ENCODE measurements at regions not wholly inside any gene's neighbourhood (a gene's known extent, or its start where the extent isn't known, plus 50 kb on each side); places are given as distances from the start of the nearest gene placed in this dataset.

DNA sequence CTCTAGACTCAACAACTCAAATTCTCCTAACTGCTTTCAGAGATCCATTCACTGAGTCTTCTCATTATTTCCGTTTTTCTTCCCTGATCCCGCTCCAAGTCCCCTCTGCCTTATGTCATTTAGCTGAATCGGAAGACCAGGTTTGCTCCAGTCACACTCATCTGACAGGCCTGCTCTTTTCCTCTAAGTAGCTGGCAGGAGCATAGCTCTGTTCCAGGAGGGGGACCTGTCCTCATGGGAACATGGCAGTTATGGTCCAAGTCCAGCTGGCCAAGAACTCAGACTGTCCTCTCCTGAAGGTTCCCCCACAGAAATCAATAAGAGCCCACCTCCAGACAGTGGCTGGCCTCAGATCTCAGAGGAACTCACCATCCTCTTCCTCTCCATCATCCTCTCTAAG, 130.9 kb upstream of the SERP2 start:
- H3K4me3 Mint-ChIP-seq: no peak overlapping the region
- POLR2A ChIA-PET: no interaction called here
- DNase-seq: no peak
- H3K36me3 Mint-ChIP-seq (ENCODE audit: low read depth): no peaks in the 10 kb centered on the region
- no peaks in the 10 kb centered on the region for H3K9me3 Mint-ChIP-seq
- H3K27me3 Mint-ChIP-seq: peaks cover 37% of the 10 kb centered on the region
- CTCF ChIA-PET: no interaction called here
- H3K4me1 Mint-ChIP-seq: peaks cover 7% of the 10 kb centered on the region
- no peak overlapping the region for H3K27ac Mint-ChIP-seq

GRCh38 chr13:44243198-44243857, 130.3 kb upstream of the SERP2 start:
- Mint-ChIP-seq H3K27me3 (peaks cover 34% of the 10 kb centered on the region), H3K27ac (no peak overlapping the region), H3K4me3 (no peak overlapping the region), H3K36me3 (ENCODE audit: low read depth) (no peaks in the 10 kb centered on the region), H3K4me1 (peaks cover 1% of the 10 kb centered on the region), H3K9me3 (no peaks in the 10 kb centered on the region)
- no peak for DNase-seq
- POLR2A ChIA-PET: no interaction called here
- CTCF ChIA-PET: no interaction called here

- peaks cover 27% of the 10 kb centered on the region for H3K27me3 Mint-ChIP-seq
- no peaks in the 10 kb centered on the region for H3K36me3 Mint-ChIP-seq (ENCODE audit: low read depth)
- no peaks in the 10 kb centered on the region for H3K9me3 Mint-ChIP-seq
- POLR2A ChIA-PET: no interaction called here
- no peak overlapping the region for H3K27ac Mint-ChIP-seq
- DNase-seq: no peak
- H3K4me3 Mint-ChIP-seq: no peak overlapping the region
- CTCF ChIA-PET: no interaction called here
- H3K4me1 Mint-ChIP-seq: no peaks in the 10 kb centered on the region
Observed at GRCh38 chr13:44244288-44244687, 129.3 kb upstream of the SERP2 start.

DNA sequence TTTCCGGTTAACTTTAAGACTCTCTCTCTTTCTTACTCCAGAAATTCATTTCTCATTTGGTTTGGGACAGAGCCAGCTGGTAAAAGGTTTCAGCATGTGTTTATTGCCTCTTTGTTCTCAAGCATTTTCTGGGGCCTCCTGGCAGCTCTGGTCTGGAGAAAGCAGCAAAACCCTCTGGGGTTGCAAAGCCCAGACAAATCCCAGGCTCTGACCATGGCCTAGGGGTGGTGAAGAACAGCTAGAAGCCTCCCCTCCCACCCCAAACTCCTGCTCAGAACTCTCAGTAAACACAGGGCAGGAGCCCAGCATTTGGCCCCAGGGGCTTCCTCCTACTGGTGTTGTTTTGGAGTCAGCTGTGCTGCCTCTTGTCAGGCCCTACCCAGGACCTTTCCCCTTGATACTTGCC, 124.2 kb upstream of the SERP2 start:
- no peaks in the 10 kb centered on the region for H3K9me3 Mint-ChIP-seq
- H3K4me1 Mint-ChIP-seq: no peaks in the 10 kb centered on the region
- no peak overlapping the region for H3K27ac Mint-ChIP-seq
- CTCF ChIA-PET: no interaction called here
- no peaks in the 10 kb centered on the region for H3K36me3 Mint-ChIP-seq (ENCODE audit: low read depth)
- no peak for DNase-seq
- H3K27me3 Mint-ChIP-seq: peaks cover 9% of the 10 kb centered on the region
- no peak overlapping the region for H3K4me3 Mint-ChIP-seq
- POLR2A ChIA-PET: interaction anchor here (1.3 kb wide), 1 partner anchor 12 kb away, joined by 3 read pairs; no protein-coding TSS in a partner anchor

- Mint-ChIP-seq H3K4me1 (no peaks in the 10 kb centered on the region), H3K4me3 (no peak overlapping the region), H3K27ac (no peak overlapping the region), H3K27me3 (peaks cover 19% of the 10 kb centered on the region), H3K9me3 (no peaks in the 10 kb centered on the region), H3K36me3 (ENCODE audit: low read depth) (no peaks in the 10 kb centered on the region)
- DNase-seq: no peak
- ChIA-PET POLR2A (no interaction called here), CTCF (no interaction called here)
Observed at GRCh38 chr13:44252938-44253337, 120.7 kb upstream of the SERP2 start.

DNA sequence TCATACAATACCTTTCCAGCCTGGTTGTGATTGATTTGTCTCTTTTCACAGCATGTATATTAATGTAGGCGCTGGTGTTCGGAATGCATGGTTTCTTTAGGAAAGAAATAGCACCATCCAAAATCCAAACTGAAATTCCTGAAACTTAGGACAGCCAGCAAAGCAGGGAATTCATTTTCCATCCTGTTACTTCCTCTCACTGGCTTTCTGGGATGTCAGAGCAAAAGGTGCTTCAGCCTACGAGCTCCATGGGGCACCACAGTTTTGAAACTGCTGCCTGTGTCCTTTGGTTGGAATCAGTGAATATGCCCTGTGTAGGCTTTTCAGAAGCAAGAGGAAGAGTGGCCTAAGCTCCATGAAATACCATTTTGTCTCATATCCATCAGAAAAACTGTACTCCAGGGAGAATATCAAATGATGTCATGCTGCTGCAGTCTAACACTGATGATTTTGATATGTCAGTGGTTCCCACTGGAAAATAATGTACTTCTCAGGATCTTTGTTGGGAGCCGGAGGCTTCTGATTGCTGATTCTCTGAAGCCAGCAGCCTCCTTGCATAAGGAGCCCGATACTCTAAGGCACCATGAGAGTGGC, 117.8 kb upstream of the SERP2 start:
- peaks cover 22% of the 10 kb centered on the region for H3K4me1 Mint-ChIP-seq
- no peak overlapping the region for H3K4me3 Mint-ChIP-seq
- no peak for DNase-seq
- H3K27me3 Mint-ChIP-seq: peaks cover 24% of the 10 kb centered on the region
- no peak overlapping the region for H3K27ac Mint-ChIP-seq
- no peaks in the 10 kb centered on the region for H3K9me3 Mint-ChIP-seq
- ChIA-PET POLR2A (no interaction called here), CTCF (no interaction called here)
- no peaks in the 10 kb centered on the region for H3K36me3 Mint-ChIP-seq (ENCODE audit: low read depth)

DNA sequence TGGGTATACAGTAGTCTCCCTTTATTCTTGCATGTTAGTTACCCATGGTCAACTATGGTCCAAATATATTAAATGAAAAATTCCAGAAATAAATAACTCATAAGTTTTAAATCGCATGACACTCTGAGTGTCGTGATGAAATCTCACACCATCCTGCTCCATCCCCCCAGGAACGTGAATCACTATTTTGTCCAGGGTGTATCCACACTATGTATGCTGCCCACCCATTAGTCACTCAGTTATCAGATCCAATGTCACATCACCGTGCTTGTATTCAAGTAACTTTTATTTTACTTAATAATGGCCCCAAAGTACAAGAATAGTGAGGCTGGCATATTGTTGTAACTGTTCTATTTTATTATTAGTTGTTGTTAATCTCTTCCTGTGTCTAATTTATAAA, 115.8 kb upstream of the SERP2 start:
- Mint-ChIP-seq H3K27ac (no peak overlapping the region), H3K4me1 (peaks cover 23% of the 10 kb centered on the region), H3K27me3 (peaks cover 23% of the 10 kb centered on the region), H3K9me3 (no peaks in the 10 kb centered on the region), H3K4me3 (no peak overlapping the region), H3K36me3 (ENCODE audit: low read depth) (no peaks in the 10 kb centered on the region)
- DNase-seq: no peak
- POLR2A ChIA-PET: no interaction called here
- CTCF ChIA-PET: no interaction called here

GRCh38 chr13:44259045-44260027, 114.3 kb upstream of the SERP2 start:
- Mint-ChIP-seq H3K27me3 (peaks cover 22% of the 10 kb centered on the region), H3K4me1 (peaks cover 23% of the 10 kb centered on the region), H3K4me3 (peak overlapping the region; percentile 68), H3K36me3 (ENCODE audit: low read depth) (no peaks in the 10 kb centered on the region), H3K27ac (peak overlapping the region; percentile 79), H3K9me3 (no peaks in the 10 kb centered on the region)
- peak; percentile 66 for DNase-seq
- CTCF ChIA-PET: interaction anchor here (1.0 kb wide), 1 partner anchor 15 kb away, joined by 6 read pairs; no protein-coding TSS in a partner anchor
- POLR2A ChIA-PET: interaction anchor here (1.5 kb wide), 1 partner anchor 15 kb away, joined by 4 read pairs; no protein-coding TSS in a partner anchor

- Mint-ChIP-seq H3K27me3 (peaks cover 19% of the 10 kb centered on the region), H3K4me3 (no peak overlapping the region), H3K27ac (no peak overlapping the region), H3K36me3 (ENCODE audit: low read depth) (no peaks in the 10 kb centered on the region), H3K9me3 (no peaks in the 10 kb centered on the region), H3K4me1 (peaks cover 23% of the 10 kb centered on the region)
- ChIA-PET POLR2A (interaction anchor here (1.3 kb wide), 1 partner anchor 14 kb away, joined by 4 read pairs; no protein-coding TSS in a partner anchor), CTCF (no interaction called here)
- DNase-seq: no peak
Observed at GRCh38 chr13:44260336-44260735, 113.3 kb upstream of the SERP2 start.

DNA sequence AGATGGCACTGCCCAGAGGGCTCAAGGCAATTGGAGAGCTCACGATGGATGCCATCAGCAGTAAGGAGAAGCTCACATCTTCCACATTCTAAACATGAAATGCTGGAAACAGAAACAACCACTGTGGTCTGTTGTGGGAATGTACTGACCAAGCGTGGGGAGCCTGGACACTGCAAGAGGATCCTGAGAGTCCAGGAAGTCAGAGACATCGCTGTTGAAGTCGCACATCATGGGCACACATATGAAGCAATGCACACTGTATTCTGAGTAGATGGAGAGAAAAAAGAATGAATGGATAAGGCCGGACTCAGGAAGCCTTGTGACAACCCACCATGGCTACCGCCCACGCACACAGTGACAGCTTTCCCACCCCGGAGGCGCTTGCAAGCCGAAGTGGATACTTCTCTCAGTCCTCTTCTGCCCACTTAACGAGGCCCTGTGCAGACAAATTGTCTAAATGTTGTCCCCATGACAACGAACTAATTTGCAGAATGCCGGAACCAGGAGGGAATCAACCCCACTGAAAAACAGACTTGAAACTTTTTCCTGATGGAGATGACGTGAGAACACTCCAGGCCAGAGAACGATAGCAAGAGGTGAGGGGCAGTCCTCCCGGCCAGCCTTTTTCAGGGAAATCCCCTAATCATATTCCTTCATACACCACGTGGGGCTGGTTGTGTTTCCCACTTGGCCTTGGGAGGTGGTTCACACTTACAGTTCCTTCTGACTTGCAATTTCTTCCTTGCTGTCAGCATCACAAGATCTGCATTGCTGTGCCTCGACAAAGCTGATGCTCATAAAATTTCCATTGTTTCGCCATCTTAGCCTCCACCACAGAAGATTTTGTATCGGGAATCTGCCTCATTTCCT, 109.6 kb upstream of the SERP2 start:
- no peaks in the 10 kb centered on the region for H3K9me3 Mint-ChIP-seq
- CTCF ChIA-PET: no interaction called here

DNA sequence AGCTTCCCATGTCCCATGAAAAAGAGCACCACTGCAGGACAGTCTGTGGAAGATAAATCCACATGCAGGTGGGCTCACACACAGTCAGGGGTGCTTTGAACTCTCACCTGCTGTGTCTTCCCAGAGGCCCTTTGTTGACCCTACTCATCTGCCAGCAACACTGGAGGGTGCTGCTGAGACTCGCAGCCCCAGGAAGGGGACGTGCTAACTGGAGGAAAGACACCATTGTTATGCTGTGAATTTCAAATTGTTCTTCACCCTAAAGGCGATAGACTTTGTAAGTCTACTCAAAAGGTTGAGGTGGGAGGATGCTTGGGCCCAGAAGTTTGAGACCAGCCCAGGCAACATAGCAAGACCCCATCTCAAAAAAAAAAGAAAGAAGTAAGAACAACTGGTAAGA, 107.3 kb upstream of the SERP2 start:
- Mint-ChIP-seq H3K36me3 (ENCODE audit: low read depth) (no peaks in the 10 kb centered on the region), H3K27ac (no peak overlapping the region), H3K9me3 (no peaks in the 10 kb centered on the region), H3K4me3 (no peak overlapping the region), H3K4me1 (no peaks in the 10 kb centered on the region), H3K27me3 (peaks cover 23% of the 10 kb centered on the region)
- POLR2A ChIA-PET: no interaction called here
- no peak for DNase-seq
- CTCF ChIA-PET: no interaction called here

More for the DNA sequence above, 109.6 kb upstream of the SERP2 start:
- Mint-ChIP-seq H3K4me1 (peaks cover 16% of the 10 kb centered on the region), H3K27me3 (peaks cover 27% of the 10 kb centered on the region), H3K36me3 (ENCODE audit: low read depth) (no peaks in the 10 kb centered on the region), H3K4me3 (no peak overlapping the region), H3K27ac (no peak overlapping the region)
- POLR2A ChIA-PET: no interaction called here
- DNase-seq: no peak

- Mint-ChIP-seq H3K4me3 (no peak overlapping the region), H3K27me3 (peaks cover 22% of the 10 kb centered on the region), H3K27ac (no peak overlapping the region), H3K9me3 (no peaks in the 10 kb centered on the region), H3K4me1 (no peaks in the 10 kb centered on the region), H3K36me3 (ENCODE audit: low read depth) (no peaks in the 10 kb centered on the region)
- ChIA-PET CTCF (no interaction called here), POLR2A (no interaction called here)
- no peak for DNase-seq
Observed at GRCh38 chr13:44266772-44267171, 106.9 kb upstream of the SERP2 start.

GRCh38 chr13:44267203-44267602, 106.4 kb upstream of the SERP2 start:
- Mint-ChIP-seq H3K36me3 (ENCODE audit: low read depth) (no peaks in the 10 kb centered on the region), H3K9me3 (no peaks in the 10 kb centered on the region), H3K27ac (no peak overlapping the region), H3K27me3 (peaks cover 22% of the 10 kb centered on the region), H3K4me3 (no peak overlapping the region), H3K4me1 (no peaks in the 10 kb centered on the region)
- DNase-seq: no peak
- ChIA-PET POLR2A (no interaction called here), CTCF (no interaction called here)

Measured in activated CD4-positive, alpha-beta memory T cell treated with anti-CD3 and anti-CD28 coated beads, Interleukin-2, amount 10 ng/mL, durations not matched to agents 7 days and 5 days (primary cell).